Neuronal stem cell (in vitro differentiated cells): ENCODE measurements at regions not wholly inside any gene's neighbourhood (a gene's known extent, or its start where the extent isn't known, plus 50 kb on each side); places are given as distances from the start of the nearest gene placed in this dataset.

Source experiments
- DNase-seq: peaks from one replicate; pipeline ENCODE4 v3.0.0-alpha.2; 2013; ENCODE audit warnings: low spot score
- H2AFZ ChIP-seq: one replicate; pipeline ENCODE4 v1.6.1; 2013; ENCODE audit warnings: mild to moderate bottlenecking, low read length, inconsistent platforms
- H2AK5ac ChIP-seq: 2 replicates; pipeline ENCODE4 v1.6.1; 2013; ENCODE audit warnings: low read depth, mild to moderate bottlenecking, inconsistent platforms, low read length, moderate library complexity, mixed read lengths
- H2BK120ac ChIP-seq: 2 replicates; pipeline ENCODE4 v1.6.1; 2013; ENCODE audit warnings: low read depth, mild to moderate bottlenecking, inconsistent platforms, low read length, moderate library complexity, mixed read lengths
- H2BK12ac ChIP-seq: one replicate; pipeline ENCODE4 v1.6.1; 2013; ENCODE audit warnings: low read length, inconsistent platforms
- H2BK15ac ChIP-seq: 2 replicates; pipeline ENCODE4 v1.6.1; 2013; ENCODE audit warnings: mild to moderate bottlenecking, low read length, inconsistent platforms, mixed read lengths
- H2BK5ac ChIP-seq: one replicate; pipeline ENCODE4 v1.6.1; 2013; ENCODE audit warnings: inconsistent platforms, mild to moderate bottlenecking, low read length, moderate library complexity
- H3K14ac ChIP-seq: one replicate; pipeline ENCODE4 v1.6.1; 2013; ENCODE audit warnings: low read length, inconsistent platforms
- H3K18ac ChIP-seq: 2 replicates; pipeline ENCODE4 v1.6.1; 2013; ENCODE audit warnings: low read length, inconsistent platforms
- H3K23ac ChIP-seq: 2 replicates; pipeline ENCODE4 v1.6.1; 2013; ENCODE audit warnings: low read depth, mild to moderate bottlenecking, mixed read lengths, low read length, inconsistent platforms; ENCODE audit not compliant: poor library complexity
- H3K27ac ChIP-seq: replicated peaks from 3 replicates; pipeline ENCODE4 v1.5.1; 2013; ENCODE audit warnings: low read length, inconsistent platforms
- H3K27me3 ChIP-seq, 3 experiments: 2 replicates each; pipeline ENCODE4 v1.6.1; 2013; ENCODE audit warnings: low read length in 3 of 3, mild to moderate bottlenecking in 2 of 3, inconsistent platforms in 1 of 3, low read depth in 1 of 3, mixed read lengths in 1 of 3, moderate library complexity in 1 of 3; ENCODE audit not compliant: control insufficient read depth in 3 of 3, insufficient read depth in 3 of 3
- H3K36me3 ChIP-seq, 2 donors: replicated peaks in 1 of 2; 2 replicates each; pipeline ENCODE4 v1.6.1; 2013; ENCODE audit warnings: low read length in 2 of 2; ENCODE audit not compliant: control insufficient read depth in 2 of 2, insufficient read depth in 2 of 2
- H3K4ac ChIP-seq: 2 replicates; pipeline ENCODE4 v1.6.1; 2013; ENCODE audit warnings: inconsistent platforms, mild to moderate bottlenecking, low read length, moderate library complexity
- H3K4me1 ChIP-seq, 2 donors: 1 replicate in 1 of 2; 2 replicates in 1 of 2; pipeline ENCODE4 v1.6.1; 2013; ENCODE audit warnings: low read length in 2 of 2, low read depth in 1 of 2; ENCODE audit not compliant: control insufficient read depth in 2 of 2, insufficient read depth in 1 of 2
- H3K4me2 ChIP-seq: one replicate; pipeline ENCODE4 v1.6.1; 2013; ENCODE audit warnings: mild to moderate bottlenecking, low read length, inconsistent platforms; ENCODE audit not compliant: insufficient read depth, poor library complexity, severe bottlenecking
- H3K4me3 ChIP-seq, 2 donors: 2 replicates each; pipeline ENCODE4 v1.5.1; 2013; ENCODE audit warnings: low read length in 2 of 2, mild to moderate bottlenecking in 2 of 2, inconsistent platforms in 1 of 2, moderate library complexity in 1 of 2
- H3K79me1 ChIP-seq: one replicate; pipeline ENCODE4 v1.6.1; 2013; ENCODE audit warnings: low read depth, mild to moderate bottlenecking, inconsistent platforms, low read length, moderate library complexity
- H3K9ac ChIP-seq: one replicate; pipeline ENCODE4 v1.6.1; 2013; ENCODE audit warnings: mild to moderate bottlenecking, low read depth, low read length, inconsistent platforms; ENCODE audit not compliant: poor library complexity
- H3K9me3 ChIP-seq, 2 donors: replicated peaks in 1 of 2; 2 replicates each; pipeline versions ENCODE3 to v1.6.1; 2013; ENCODE audit warnings: low read length in 2 of 2, mild to moderate bottlenecking in 2 of 2, inconsistent platforms in 1 of 2, low read depth in 1 of 2, mixed read lengths in 1 of 2, moderate library complexity in 1 of 2; ENCODE audit not compliant: control insufficient read depth in 2 of 2, insufficient read depth in 1 of 2
- H4K8ac ChIP-seq: one replicate; pipeline ENCODE4 v1.6.1; 2013; ENCODE audit warnings: low read depth, mild to moderate bottlenecking, inconsistent platforms, low read length, moderate library complexity
- H4K91ac ChIP-seq: one replicate; pipeline ENCODE4 v1.6.1; 2013; ENCODE audit warnings: low read length, low read depth, mild to moderate bottlenecking, inconsistent platforms; ENCODE audit not compliant: poor library complexity
- WGBS, 2 donors: extraction: QIAGEN DNeasy Blood & Tissue Kit; methylation state at CpG; one replicate each; pipeline ENCODE4 v1.1.7; 2013; ENCODE audit warnings: missing lambda C conversion rate in 2 of 2, mixed read lengths in 1 of 2; ENCODE audit not compliant: insufficient read length in 2 of 2, insufficient replicate concordance in 1 of 2; ENCODE audit errors: extremely low coverage in 2 of 2; 5-methylcytosine and 5-hydroxymethylcytosine counted together

DNA sequence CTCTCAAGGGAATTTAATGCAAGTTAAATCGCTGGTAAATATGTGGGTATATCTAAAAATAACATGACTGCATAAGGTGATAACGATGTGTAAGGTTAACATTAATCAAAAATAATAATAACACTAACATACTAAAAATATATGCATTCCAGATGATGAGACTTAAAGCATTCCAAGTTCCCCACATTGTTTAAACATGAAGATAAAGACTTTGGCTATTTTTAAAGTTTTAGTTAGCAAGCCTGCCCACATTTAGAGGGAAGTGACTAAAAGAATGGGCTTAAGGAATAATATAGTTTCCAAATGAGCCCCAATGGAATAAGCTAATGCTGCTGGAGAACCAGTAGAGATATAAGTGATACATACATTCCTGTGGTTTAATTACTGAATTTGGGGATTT, 941.3 kb downstream of the TBC1D32 start:
- H3K4ac ChIP-seq, result no peak overlapping the region

DNA sequence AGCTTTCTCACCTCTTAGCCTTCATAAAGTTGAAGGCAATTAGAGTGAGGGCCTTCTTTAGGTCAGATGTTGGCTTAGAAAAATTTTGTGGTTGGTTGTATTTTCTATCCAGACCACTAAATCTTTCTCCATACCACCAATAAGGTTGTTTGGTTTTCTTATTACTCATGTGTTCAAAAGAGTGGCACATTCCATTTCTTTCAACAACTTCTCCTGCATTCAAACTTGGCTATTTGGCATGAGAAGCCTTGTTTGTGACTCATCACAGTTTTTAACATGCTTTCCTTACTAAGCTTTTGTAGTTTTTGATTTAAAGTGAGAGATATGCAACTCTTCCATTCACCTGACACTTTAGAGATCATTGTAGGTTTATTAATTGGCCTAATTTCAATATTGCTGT, 949.6 kb downstream of the TBC1D32 start:
- no peak overlapping the region for H4K91ac ChIP-seq
- H3K23ac ChIP-seq, result no peak overlapping the region
- no peak overlapping the region for H2AK5ac ChIP-seq
- no peak overlapping the region for H3K18ac ChIP-seq
- H2BK12ac ChIP-seq, result no peak overlapping the region
- no peak overlapping the region for H2AFZ ChIP-seq
- H3K27me3 ChIP-seq, result no peaks in the 10 kb centered on the region
- H3K14ac ChIP-seq, result no peak overlapping the region
- H2BK15ac ChIP-seq, result no peak overlapping the region
- H2BK5ac ChIP-seq, result no peak overlapping the region
- no peaks in the 10 kb centered on the region for H3K36me3 ChIP-seq
- no peaks in the 10 kb centered on the region for H3K9me3 ChIP-seq
- no peak overlapping the region for H3K9ac ChIP-seq
- H3K4me3 ChIP-seq, result no peak overlapping the region
- H3K4ac ChIP-seq, result no peak overlapping the region
- peaks cover 2% of the 10 kb centered on the region for H3K79me1 ChIP-seq
- no peak for DNase-seq
- H2BK120ac ChIP-seq, result no peak overlapping the region
- no peak overlapping the region for H3K4me2 ChIP-seq
- no peak overlapping the region for H3K27ac ChIP-seq
- no peaks in the 10 kb centered on the region for H3K4me1 ChIP-seq
- H4K8ac ChIP-seq, result no peak overlapping the region

More for the DNA sequence above, 941.3 kb downstream of the TBC1D32 start:
- no peak overlapping the region for H4K8ac ChIP-seq
- H3K18ac ChIP-seq, result no peak overlapping the region
- no peak overlapping the region for H4K91ac ChIP-seq
- no peak overlapping the region for H3K23ac ChIP-seq
- no peak overlapping the region for H3K9ac ChIP-seq
- H3K4me3 ChIP-seq, result no peak overlapping the region
- no peak overlapping the region for H2AK5ac ChIP-seq
- H3K4me2 ChIP-seq, result no peak overlapping the region
- H2BK120ac ChIP-seq, result no peak overlapping the region
- no peak overlapping the region for H2BK15ac ChIP-seq
- no peak overlapping the region for H3K14ac ChIP-seq
- no peak overlapping the region for H2BK5ac ChIP-seq
- no peak for DNase-seq
- no CpG with 5 or more reads among the region's 2 CpGs for WGBS, 2 donors
- no peaks in the 10 kb centered on the region for H3K4me1 ChIP-seq
- H3K27ac ChIP-seq, result no peak overlapping the region
- H2BK12ac ChIP-seq, result no peak overlapping the region
- H3K36me3 ChIP-seq, result no peaks in the 10 kb centered on the region
- H3K79me1 ChIP-seq, result no peaks in the 10 kb centered on the region
- no peaks in the 10 kb centered on the region for H3K9me3 ChIP-seq
- H2AFZ ChIP-seq, result no peak overlapping the region
- no peaks in the 10 kb centered on the region for H3K27me3 ChIP-seq

DNA sequence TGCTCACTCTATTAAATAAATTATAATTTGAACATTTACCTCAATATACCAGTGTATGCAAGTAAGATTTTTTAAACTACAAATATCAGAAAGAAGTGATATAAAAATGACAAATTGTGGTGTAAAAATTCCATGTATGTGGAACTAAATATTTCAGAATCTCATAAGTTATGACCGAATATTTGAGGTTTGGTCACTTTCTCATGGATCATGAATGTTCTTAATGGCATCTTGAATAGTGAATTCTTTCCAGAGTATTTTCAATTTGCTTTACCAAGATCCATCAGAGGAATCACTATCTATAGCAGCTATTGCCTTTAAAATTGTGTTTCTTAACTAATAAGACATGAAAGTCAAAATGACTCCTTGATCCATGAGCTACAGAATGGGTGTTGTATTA, 950.6 kb downstream of the TBC1D32 start:
- H3K14ac ChIP-seq, result no peak overlapping the region
- no peak overlapping the region for H2BK120ac ChIP-seq
- H3K27ac ChIP-seq, result no peak overlapping the region
- H2BK12ac ChIP-seq, result no peak overlapping the region
- H4K8ac ChIP-seq, result no peak overlapping the region
- no peak overlapping the region for H3K18ac ChIP-seq
- H3K27me3 ChIP-seq, result no peaks in the 10 kb centered on the region
- H2AK5ac ChIP-seq, result no peak overlapping the region
- no peak overlapping the region for H2BK15ac ChIP-seq
- peaks cover 2% of the 10 kb centered on the region for H3K79me1 ChIP-seq
- H3K4me1 ChIP-seq, result no peaks in the 10 kb centered on the region
- H2AFZ ChIP-seq, result no peak overlapping the region
- DNase-seq, result no peak
- H4K91ac ChIP-seq, result no peak overlapping the region
- no peak overlapping the region for H3K4ac ChIP-seq
- H3K4me3 ChIP-seq, result no peak overlapping the region
- no peak overlapping the region for H2BK5ac ChIP-seq
- H3K9ac ChIP-seq, result no peak overlapping the region
- no peak overlapping the region for H3K23ac ChIP-seq
- no peak overlapping the region for H3K4me2 ChIP-seq
- no peaks in the 10 kb centered on the region for H3K9me3 ChIP-seq
- no peaks in the 10 kb centered on the region for H3K36me3 ChIP-seq
- WGBS, 2 donors, result no CpG with 5 or more reads among the region's 1 CpG

DNA sequence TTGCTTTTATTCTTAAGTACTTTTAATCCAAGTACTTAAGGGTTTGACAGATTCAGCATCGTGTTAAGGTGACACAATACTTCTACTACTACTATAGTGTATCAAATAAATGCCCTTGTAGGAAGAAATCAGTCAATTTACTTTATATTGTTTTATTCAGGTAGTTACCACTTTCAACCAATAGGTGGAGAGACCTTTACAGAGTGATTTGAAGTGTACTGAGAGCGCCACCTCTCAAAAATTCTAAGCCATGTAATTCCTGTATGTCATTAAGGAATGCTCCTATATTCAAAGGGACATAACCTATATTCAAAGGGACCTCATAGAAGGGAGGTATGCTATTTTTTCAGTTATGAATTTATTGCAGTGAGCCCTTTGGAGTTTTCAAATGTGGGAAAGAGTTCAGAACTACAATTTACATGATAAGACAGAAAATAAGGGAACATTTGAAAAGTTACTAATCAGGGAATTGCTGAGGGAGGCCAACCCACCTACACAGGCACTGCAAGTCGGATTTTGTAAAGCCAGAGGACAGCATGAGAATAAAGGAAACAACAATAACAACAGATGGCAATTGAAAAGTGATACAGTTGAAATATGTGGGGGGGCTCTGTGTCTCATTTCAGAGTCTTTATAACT, 955.6 kb downstream of the TBC1D32 start:
- H4K91ac ChIP-seq, result no peak overlapping the region
- no CpG with 5 or more reads among the region's 3 CpGs for WGBS, 2 donors

More for the DNA sequence above, 955.6 kb downstream of the TBC1D32 start:
- H2BK12ac ChIP-seq, result no peak overlapping the region
- DNase-seq, result no peak
- H3K4ac ChIP-seq, result no peak overlapping the region
- H3K36me3 ChIP-seq, result no peaks in the 10 kb centered on the region
- no peak overlapping the region for H2BK15ac ChIP-seq
- no peak overlapping the region for H2BK120ac ChIP-seq
- H2AFZ ChIP-seq, result no peak overlapping the region
- no peak overlapping the region for H3K27ac ChIP-seq
- H3K9ac ChIP-seq, result no peak overlapping the region
- H2BK5ac ChIP-seq, result no peak overlapping the region
- H3K27me3 ChIP-seq, result no peaks in the 10 kb centered on the region
- H3K23ac ChIP-seq, result no peak overlapping the region
- no peaks in the 10 kb centered on the region for H3K9me3 ChIP-seq
- peaks cover 2% of the 10 kb centered on the region for H3K79me1 ChIP-seq
- H2AK5ac ChIP-seq, result no peak overlapping the region
- no peak overlapping the region for H3K14ac ChIP-seq
- H3K18ac ChIP-seq, result no peak overlapping the region
- no peak overlapping the region for H4K8ac ChIP-seq
- no peak overlapping the region for H3K4me3 ChIP-seq
- no peak overlapping the region for H3K4me2 ChIP-seq
- no peaks in the 10 kb centered on the region for H3K4me1 ChIP-seq
